ENCODE measurements at regions not wholly inside any gene's neighbourhood (a gene's known extent, or its start where the extent isn't known, plus 50 kb on each side); places are given as distances from the start of the nearest gene placed in this dataset.

DNA sequence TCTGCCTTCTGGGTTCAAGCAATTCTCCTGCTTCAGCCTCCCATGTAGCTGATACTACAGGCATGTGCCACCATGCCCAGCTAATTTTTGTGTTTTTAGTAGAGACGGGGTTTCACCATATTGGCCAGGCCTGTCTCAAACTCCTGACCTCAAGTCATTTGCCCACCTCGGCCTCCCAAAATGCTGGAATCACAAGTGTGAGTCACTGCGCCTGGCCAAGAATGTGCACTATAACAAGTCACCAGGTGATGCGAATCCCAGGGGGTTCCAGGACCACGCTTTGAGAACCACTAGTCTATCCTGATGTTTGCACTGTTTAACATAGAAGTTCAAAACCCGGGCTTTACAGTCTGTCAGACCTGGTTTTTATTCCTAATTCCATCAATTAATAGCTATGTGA, 144.8 kb downstream of the SUCLG1 start:
- Histone ChIP-seq H3K9me3 (no peaks in the 10 kb centered on the region), H3K27me3 (no peaks in the 10 kb centered on the region), H3K27ac (no peak overlapping the region), H3K4me3 (no peak overlapping the region), H3K36me3 (replicated peaks in 1 of 2; ENCODE audit: insufficient read depth in 1 of 2, low read depth in 2 of 2) (no peaks in the 10 kb centered on the region), H3K4me1 (peaks cover 7% of the 10 kb centered on the region)
- ATAC-seq = no peak
- intact Hi-C loops (cut with DNase I) = loop anchor here (10.0 kb wide), 1 partner anchor 289 kb away; no protein-coding TSS in a partner anchor
- WGBS, 2 donors = 86 to 90% methylated on average over 6 of the region's 6 CpGs
- TF ChIP-seq, protein P1, sequence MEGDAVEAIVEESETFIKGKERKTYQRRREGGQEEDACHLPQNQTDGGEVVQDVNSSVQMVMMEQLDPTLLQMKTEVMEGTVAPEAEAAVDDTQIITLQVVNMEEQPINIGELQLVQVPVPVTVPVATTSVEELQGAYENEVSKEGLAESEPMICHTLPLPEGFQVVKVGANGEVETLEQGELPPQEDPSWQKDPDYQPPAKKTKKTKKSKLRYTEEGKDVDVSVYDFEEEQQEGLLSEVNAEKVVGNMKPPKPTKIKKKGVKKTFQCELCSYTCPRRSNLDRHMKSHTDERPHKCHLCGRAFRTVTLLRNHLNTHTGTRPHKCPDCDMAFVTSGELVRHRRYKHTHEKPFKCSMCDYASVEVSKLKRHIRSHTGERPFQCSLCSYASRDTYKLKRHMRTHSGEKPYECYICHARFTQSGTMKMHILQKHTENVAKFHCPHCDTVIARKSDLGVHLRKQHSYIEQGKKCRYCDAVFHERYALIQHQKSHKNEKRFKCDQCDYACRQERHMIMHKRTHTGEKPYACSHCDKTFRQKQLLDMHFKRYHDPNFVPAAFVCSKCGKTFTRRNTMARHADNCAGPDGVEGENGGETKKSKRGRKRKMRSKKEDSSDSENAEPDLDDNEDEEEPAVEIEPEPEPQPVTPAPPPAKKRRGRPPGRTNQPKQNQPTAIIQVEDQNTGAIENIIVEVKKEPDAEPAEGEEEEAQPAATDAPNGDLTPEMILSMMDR (IDR thresholded peaks at IDR 0.05) = no peak
- TF ChIP-seq POLR2A (IDR thresholded peaks at IDR 0.05) = no peak
- DNase-seq = no peak

DNA sequence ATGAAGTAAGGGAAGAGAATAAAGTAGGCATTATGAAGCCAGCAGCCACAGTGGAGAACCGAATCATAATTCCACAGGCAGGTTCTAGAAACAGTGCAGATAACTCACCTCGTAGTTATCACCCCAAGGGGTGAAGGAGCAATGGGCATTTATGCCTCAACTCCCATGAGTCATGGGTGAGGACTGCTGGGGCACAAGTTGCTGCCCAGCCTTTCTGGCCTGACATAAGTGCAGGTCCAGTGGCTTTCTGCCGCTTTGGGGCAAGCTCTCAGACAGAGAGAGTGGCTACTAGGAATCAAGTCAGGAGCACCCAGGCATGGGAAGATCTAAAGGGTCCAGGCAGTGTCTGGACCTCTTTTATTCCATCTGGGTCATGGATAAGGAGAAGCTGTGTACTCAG, 149.8 kb downstream of the SUCLG1 start:
- WGBS, 2 donors = 64 to 79% methylated on average over 3 of the region's 3 CpGs
- Histone ChIP-seq H3K4me3 (no peak overlapping the region), H3K27ac (no peak overlapping the region), H3K9me3 (no peaks in the 10 kb centered on the region), H3K27me3 (no peaks in the 10 kb centered on the region), H3K4me1 (no peaks in the 10 kb centered on the region), H3K36me3 (replicated peaks in 1 of 2; ENCODE audit: insufficient read depth in 1 of 2, low read depth in 2 of 2) (no peaks in the 10 kb centered on the region)
- DNase-seq (no peak), ATAC-seq (no peak)
- TF ChIP-seq, protein P1 (IDR thresholded peaks at IDR 0.05) = no peak
- TF ChIP-seq POLR2A (IDR thresholded peaks at IDR 0.05) = no peak
- intact Hi-C loops (cut with DNase I) = no loop called here

DNA sequence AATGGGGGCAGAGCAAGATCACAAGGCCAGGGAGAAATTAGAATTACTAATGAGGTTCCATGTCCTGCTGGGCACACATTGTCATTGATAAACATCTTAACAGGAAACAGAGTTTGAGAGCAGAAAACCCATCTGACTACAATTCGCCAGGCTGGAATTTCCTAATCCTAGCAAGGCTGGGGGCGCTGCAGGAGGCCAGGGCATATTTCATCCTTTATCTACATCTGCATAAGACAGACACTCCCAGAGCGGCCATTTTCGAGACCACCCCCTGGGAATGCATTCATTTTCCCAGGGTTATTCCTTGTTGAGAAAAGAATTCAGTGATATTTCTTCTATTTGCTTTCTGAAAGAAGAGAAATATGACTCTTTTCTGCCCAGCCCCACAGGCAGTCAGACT, 152.7 kb downstream of the SUCLG1 start:
- TF ChIP-seq POLR2A (IDR thresholded peaks at IDR 0.05) = no peak
- TF ChIP-seq, protein P1 (IDR thresholded peaks at IDR 0.05) = no peak
- Histone ChIP-seq H3K4me3 (no peak overlapping the region), H3K27ac (no peak overlapping the region), H3K9me3 (no peaks in the 10 kb centered on the region), H3K27me3 (no peaks in the 10 kb centered on the region), H3K36me3 (replicated peaks in 1 of 2; ENCODE audit: insufficient read depth in 1 of 2, low read depth in 2 of 2) (no peaks in the 10 kb centered on the region), H3K4me1 (no peaks in the 10 kb centered on the region)
- no peak for ATAC-seq
- 76 to 77% methylated on average over 4 of the region's 4 CpGs for WGBS, 2 donors
- no peak for DNase-seq
- intact Hi-C loops (cut with DNase I) = no loop called here

DNA sequence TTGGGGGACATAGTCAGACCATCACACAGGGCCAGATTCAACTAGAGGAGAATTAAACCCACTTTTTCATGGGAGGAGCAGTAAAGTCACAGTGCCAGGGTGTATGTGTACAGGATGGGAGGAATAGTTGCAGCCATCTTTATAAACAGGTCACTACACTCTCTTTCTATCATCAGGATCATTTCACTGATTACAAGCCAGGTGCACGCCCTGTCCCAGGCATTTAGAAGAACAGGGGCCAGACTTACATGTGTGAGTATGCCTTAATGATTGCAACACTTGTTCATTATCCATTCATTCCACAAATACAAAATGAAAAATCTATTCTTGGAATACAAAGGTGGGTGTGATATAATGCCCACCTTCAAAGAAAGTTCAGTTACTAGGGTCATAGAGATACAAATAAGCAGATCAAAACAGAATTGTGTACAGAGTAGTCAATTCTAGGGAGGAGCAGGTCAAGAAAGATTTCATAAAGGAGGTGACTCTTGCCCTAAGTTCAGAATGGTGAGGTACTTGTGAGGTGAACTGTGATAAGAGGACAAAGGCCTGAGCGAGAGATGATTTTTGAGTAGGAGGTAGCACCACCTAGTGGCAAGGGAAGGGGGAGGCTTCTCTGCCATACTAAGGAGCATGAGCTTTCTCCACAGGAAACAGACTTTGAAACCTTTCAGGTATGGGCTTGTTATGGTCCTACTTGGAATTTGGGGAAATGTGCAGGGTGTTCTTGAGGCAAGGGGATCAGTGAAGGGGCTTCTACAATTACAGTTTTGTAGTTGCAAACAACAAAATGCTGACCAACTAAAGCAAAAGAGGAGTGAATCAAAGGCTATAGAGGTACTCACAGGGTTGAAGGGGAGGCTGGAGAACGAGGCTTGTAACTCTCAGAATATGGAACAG, 156.3 kb downstream of the SUCLG1 start:
- no peaks in the 10 kb centered on the region for H3K9me3 ChIP-seq
- H3K4me1 ChIP-seq = no peaks in the 10 kb centered on the region
- 36 to 43% methylated on average over 3 of the region's 3 CpGs for WGBS, 2 donors
- H3K4me3 ChIP-seq = no peak overlapping the region
- H3K27ac ChIP-seq = no peak overlapping the region
- DNase-seq (peak; percentile 46 to 58 (median 53)), ATAC-seq (peak; percentile 87)
- no peaks in the 10 kb centered on the region for H3K27me3 ChIP-seq
- intact Hi-C loops (cut with DNase I) = no loop called here
- TF ChIP-seq POLR2A (IDR thresholded peaks at IDR 0.05) = no peak
- TF ChIP-seq, protein P1 (IDR thresholded peaks at IDR 0.05) = peak; percentile 59 to 85 (median 75)
- no peaks in the 10 kb centered on the region for H3K36me3 ChIP-seq (replicated peaks in 1 of 2; ENCODE audit: insufficient read depth in 1 of 2, low read depth in 2 of 2)

DNA sequence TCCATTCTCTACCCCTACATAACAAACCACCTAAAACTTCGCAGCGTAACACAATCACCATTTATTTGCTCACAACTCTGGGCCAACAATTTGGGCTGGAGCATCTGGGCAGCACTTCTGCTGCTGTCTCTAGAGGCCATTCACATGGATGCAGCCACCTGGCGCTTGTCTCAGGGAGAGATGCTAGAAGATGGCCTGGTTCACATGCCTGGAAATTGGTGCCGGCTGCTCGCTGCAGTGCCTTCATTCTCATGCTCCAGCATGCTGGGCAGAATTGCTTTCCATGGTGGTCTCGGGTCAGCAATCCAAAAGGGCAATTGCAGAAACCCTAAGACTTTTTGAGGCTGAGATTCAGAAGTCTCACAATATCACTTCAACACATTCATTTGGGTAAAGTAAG, 157.4 kb downstream of the SUCLG1 start:
- Histone ChIP-seq H3K4me1 (no peaks in the 10 kb centered on the region), H3K27ac (no peak overlapping the region), H3K27me3 (no peaks in the 10 kb centered on the region), H3K9me3 (no peaks in the 10 kb centered on the region), H3K4me3 (no peak overlapping the region), H3K36me3 (replicated peaks in 1 of 2; ENCODE audit: insufficient read depth in 1 of 2, low read depth in 2 of 2) (no peaks in the 10 kb centered on the region)
- ATAC-seq = no peak
- WGBS, 2 donors = 81% methylated on average over 6 of the region's 6 CpGs
- intact Hi-C loops (cut with DNase I) = no loop called here
- no peak for DNase-seq
- no peak for TF ChIP-seq POLR2A (IDR thresholded peaks at IDR 0.05)
- TF ChIP-seq, protein P1 (IDR thresholded peaks at IDR 0.05) = no peak

Measured in body of pancreas (tissue), 4 donors.